GM23338 (cell line): ENCODE measurements at regions not wholly inside any gene's neighbourhood (a gene's known extent, or its start where the extent isn't known, plus 50 kb on each side); places are given as distances from the start of the nearest gene placed in this dataset.

ENCODE experiments used
- EZH2 ChIP-seq: fragments of 200-600 bp; sonication (generic); IDR thresholded peaks from one replicate; pipeline ENCODE4 v1.8.0; 2017; ENCODE audit warnings: antibody characterized with exemption, mild to moderate bottlenecking, low read depth; ENCODE audit not compliant: unreplicated experiment
- EZH2phosphoT487 ChIP-seq: fragments of 200-600 bp; sonication (generic); IDR thresholded peaks from one replicate; pipeline ENCODE4 v1.8.1; 2018; ENCODE audit warnings: antibody characterized with exemption; ENCODE audit not compliant: unreplicated experiment
- POLR2AphosphoS5 ChIP-seq: IDR thresholded peaks from 2 replicates; pipeline ENCODE4 v1.6.1; 2016; ENCODE audit warnings: antibody characterized with exemption, low read depth
- STAT1 ChIP-seq: IDR thresholded peaks from one replicate; pipeline ENCODE4 v1.6.1; 2016; ENCODE audit warnings: antibody characterized with exemption; ENCODE audit not compliant: unreplicated experiment

- TF ChIP-seq STAT1 (no peak), EZH2 (no peak), EZH2phosphoT487 (no peak), POLR2AphosphoS5 (no peak)
Observed at GRCh38 chr5:121638126-121638525, 213.6 kb upstream of the FTMT start.
